Large intestine (tissue), 3 donors: ENCODE measurements at regions not wholly inside any gene's neighbourhood (a gene's known extent, or its start where the extent isn't known, plus 50 kb on each side); places are given as distances from the start of the nearest gene placed in this dataset.

Source experiments
- DNase-seq, 2 donors: peaks; one replicate each; pipeline versions ENCODE4 v3.0.0 to v3.0.0-alpha.2; 2013
- H3K27ac ChIP-seq: one replicate; pipeline ENCODE4 v1.5.1; 2013; ENCODE audit warnings: low read length
- H3K27me3 ChIP-seq: 2 replicates; pipeline ENCODE4 v1.6.1; 2013; ENCODE audit warnings: low read length; ENCODE audit not compliant: control insufficient read depth, insufficient read depth
- H3K36me3 ChIP-seq: 2 replicates; pipeline ENCODE4 v1.6.1; 2013; ENCODE audit warnings: low read length; ENCODE audit not compliant: control insufficient read depth, insufficient read depth
- H3K4me1 ChIP-seq: one replicate; pipeline ENCODE4 v1.6.1; 2013; ENCODE audit warnings: low read length; ENCODE audit not compliant: control insufficient read depth, insufficient read depth
- H3K4me3 ChIP-seq: one replicate; pipeline ENCODE4 v1.5.1; 2013; ENCODE audit warnings: low read length
- H3K9me3 ChIP-seq: one replicate; pipeline ENCODE4 v1.6.1; 2013; ENCODE audit warnings: mild to moderate bottlenecking, low read depth, low read length, moderate library complexity; ENCODE audit not compliant: control insufficient read depth
- WGBS: methylation state at CpG from one replicate; pipeline ENCODE4 v1.1.5; 2013; ENCODE audit warnings: low lambda C conversion rate; ENCODE audit not compliant: insufficient coverage; 5-methylcytosine and 5-hydroxymethylcytosine counted together

DNA sequence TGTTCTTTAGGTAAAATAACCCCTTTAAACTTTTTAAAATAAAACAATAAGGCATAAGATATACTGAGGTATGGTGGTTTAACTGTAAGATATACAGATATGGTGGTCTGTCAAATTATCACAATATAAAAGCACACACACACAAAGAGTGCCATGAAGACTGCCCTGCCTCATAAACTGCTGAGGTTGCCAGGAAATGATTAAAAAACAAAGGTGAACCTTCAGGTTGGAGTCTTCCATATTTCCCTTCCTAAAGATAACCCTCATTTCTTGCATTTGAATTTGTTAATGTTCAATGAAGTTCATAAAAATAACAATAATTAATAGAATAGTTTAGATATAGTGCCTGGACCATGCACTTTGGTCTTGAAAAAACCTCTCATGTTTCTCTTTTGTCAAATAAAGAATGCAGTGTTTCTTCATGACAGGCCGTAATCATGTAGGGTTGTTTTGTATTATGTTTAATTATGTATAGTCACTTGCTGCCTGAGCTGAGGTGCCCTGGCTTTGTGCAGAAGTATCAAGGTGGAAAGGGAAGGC, 123.6 kb upstream of the B3GALT2 start:
- H3K27ac ChIP-seq: peak overlapping the region; percentile 92
- H3K4me3 ChIP-seq: no peak overlapping the region
- peaks cover 52% of the 10 kb centered on the region for H3K4me1 ChIP-seq
- WGBS: no CpG with 5 or more reads among the region's 1 CpG
- H3K36me3 ChIP-seq: no peaks in the 10 kb centered on the region
- peaks cover 3% of the 10 kb centered on the region for H3K9me3 ChIP-seq
- no peaks in the 10 kb centered on the region for H3K27me3 ChIP-seq
- DNase-seq: peak; percentile 59 to 88

DNA sequence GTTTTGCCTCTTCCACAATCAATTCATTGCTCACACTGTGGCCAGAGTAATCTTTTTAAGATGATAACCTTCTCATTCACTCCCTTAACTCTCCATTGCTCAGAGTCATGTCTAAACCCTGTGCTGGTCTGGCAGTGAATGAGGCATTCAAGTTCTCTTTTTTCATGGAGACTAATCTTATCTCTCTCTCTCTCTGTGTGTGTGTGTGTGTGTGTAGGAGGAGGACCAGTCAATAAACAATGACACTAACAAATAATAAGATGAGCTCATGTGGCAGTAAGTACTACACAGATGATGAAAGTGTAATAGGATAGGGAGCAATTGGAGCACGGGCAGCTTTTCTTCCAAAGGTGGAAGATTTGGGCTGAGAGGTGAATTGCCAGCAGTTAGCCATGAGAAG, 122.0 kb upstream of the B3GALT2 start:
- Histone ChIP-seq H3K36me3 (no peaks in the 10 kb centered on the region), H3K4me3 (no peak overlapping the region), H3K27ac (peak overlapping the region; percentile 92), H3K4me1 (peaks cover 46% of the 10 kb centered on the region), H3K9me3 (no peaks in the 10 kb centered on the region), H3K27me3 (no peaks in the 10 kb centered on the region)
- DNase-seq: peak; percentile 40 to 70
- WGBS: no CpG with 5 or more reads among the region's 1 CpG

DNA sequence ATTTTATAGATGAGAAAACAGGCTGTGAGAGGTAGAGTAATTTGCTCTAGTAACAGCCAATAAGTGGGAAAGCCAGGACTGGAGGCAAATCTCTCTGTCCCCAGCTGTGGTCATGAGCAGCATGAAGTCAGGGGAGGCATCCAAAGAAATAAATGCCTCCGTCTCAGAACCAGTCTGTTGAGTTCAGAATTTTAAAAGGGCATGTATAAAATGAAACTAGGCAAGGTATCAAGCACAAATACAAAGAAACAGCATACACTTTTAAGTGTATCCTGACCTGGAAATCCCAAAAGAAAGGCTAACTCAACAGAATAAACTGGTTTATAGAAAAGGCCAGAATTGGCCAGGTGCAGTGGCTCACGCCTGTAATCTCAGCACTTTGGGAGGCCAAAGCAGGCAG, 120.0 kb upstream of the B3GALT2 start:
- no peak for DNase-seq
- WGBS: no CpG with 5 or more reads among the region's 2 CpGs
- peaks cover 30% of the 10 kb centered on the region for H3K4me1 ChIP-seq
- no peaks in the 10 kb centered on the region for H3K9me3 ChIP-seq
- H3K27me3 ChIP-seq: no peaks in the 10 kb centered on the region
- H3K36me3 ChIP-seq: no peaks in the 10 kb centered on the region
- no peak overlapping the region for H3K27ac ChIP-seq
- H3K4me3 ChIP-seq: no peak overlapping the region
